ENCODE measurements at regions not wholly inside any gene's neighbourhood (a gene's known extent, or its start where the extent isn't known, plus 50 kb on each side); places are given as distances from the start of the nearest gene placed in this dataset.

DNA sequence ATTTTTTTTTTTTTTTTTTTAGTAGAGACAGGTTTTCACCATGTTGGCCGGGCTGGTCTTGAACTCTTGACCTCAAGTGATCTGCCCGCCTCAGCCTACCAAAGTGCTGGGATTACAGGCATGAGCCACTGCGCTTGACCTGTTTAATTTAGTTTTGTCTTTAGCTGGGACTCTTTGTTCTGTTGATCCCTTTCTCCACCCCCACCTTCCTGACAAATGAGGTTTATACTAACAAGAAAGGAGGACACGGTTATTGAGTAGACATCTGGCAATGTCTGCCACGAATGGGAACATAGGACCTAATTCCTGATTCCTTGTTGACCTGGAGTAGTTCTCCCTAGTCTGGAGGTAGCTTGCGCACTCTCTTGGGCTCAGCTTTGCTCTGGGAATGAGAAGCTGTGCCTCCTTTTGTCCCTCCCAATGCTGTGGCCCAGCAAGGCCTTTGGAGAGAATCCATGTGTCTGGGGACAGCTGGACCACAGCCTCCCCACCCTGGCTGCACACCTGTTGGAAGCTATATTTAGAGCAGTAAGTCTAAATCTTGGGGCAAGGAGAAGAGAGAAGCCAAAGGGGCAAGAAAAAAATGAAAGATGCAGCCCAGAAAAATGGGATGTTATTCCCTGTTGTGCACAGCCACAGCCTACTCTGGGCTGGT lies 53.2 kb upstream of the ADPGK start:
- H3K4me1 ChIP-seq (ENCODE audit: low read depth), result no peaks in the 10 kb centered on the region
- no peaks in the 10 kb centered on the region for H3K9me3 ChIP-seq (ENCODE audit: low read depth)
- no peaks in the 10 kb centered on the region for H3K36me3 ChIP-seq
- TF ChIP-seq CTCF (IDR thresholded peaks at IDR 0.05; ENCODE audit: low read depth, low read length), result no peak
- no peak overlapping the region for H3K4me3 ChIP-seq
- no peak overlapping the region for H3K27ac ChIP-seq
- H3K27me3 ChIP-seq, result no peaks in the 10 kb centered on the region
- DNase-seq (ENCODE audit: low read depth in 1 of 2, low spot score in 1 of 2), result no peak

DNA sequence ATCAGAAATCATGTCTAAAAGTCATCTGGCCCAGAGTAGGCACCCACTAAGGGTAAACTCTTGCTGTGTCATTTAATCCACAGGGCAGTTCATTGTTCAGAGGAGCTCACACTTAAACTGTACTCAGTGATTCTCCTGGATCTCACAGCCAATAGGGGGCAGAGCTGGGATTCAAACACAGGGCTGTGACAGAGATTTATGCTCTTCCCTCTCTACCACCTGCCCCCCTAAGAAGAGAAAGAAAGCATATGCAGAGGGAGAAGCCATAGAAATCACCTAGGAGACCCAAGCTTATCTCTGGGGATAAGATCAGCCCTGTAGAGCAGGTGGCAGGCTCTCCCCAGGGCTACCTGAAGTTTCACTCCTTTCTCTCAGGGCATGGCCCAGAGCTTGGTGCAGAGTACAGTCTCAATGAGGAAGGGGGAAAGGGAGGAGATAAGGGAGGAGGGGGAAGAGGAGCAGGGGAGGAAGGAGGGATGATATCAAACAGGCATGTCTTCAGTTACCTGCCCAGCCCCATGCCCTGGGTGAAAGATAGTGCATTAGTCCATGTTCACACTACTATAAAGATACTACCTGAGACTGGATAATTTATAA lies 51.8 kb upstream of the ADPGK start:
- Histone ChIP-seq H3K36me3 (no peaks in the 10 kb centered on the region), H3K9me3 (ENCODE audit: low read depth) (no peaks in the 10 kb centered on the region), H3K4me1 (ENCODE audit: low read depth) (no peaks in the 10 kb centered on the region), H3K27ac (no peak overlapping the region), H3K27me3 (no peaks in the 10 kb centered on the region), H3K4me3 (no peak overlapping the region)
- TF ChIP-seq CTCF (IDR thresholded peaks at IDR 0.05; ENCODE audit: low read depth, low read length), result peak; percentile 52
- peak; percentile 27 to 43 for DNase-seq (ENCODE audit: low read depth in 1 of 2, low spot score in 1 of 2)

DNA sequence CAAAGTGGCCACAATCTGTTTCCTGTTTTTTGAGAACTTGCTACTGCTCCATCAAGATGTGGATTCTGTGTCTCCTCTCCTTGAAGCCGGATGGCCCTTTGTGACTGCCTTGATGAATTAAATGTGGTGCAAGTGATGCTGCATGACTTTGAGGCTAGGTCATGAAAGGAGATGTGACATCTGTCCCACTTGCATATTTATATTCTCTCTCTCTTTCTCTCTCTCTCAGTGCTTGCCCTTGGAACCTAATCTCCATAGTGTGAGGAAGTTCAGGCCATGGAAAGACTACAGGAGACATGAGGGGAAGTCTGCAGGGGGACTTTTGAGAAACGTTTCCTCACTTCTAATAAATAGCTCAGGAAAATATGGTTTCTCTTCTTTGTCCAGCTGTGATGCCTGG lies 50.0 kb upstream of the ADPGK start:
- no peaks in the 10 kb centered on the region for H3K4me1 ChIP-seq (ENCODE audit: low read depth)
- no peak for TF ChIP-seq CTCF (IDR thresholded peaks at IDR 0.05; ENCODE audit: low read depth, low read length)
- H3K27ac ChIP-seq, result no peak overlapping the region
- no peaks in the 10 kb centered on the region for H3K36me3 ChIP-seq
- no peak for DNase-seq (ENCODE audit: low read depth in 1 of 2, low spot score in 1 of 2)
- no peaks in the 10 kb centered on the region for H3K9me3 ChIP-seq (ENCODE audit: low read depth)
- no peaks in the 10 kb centered on the region for H3K27me3 ChIP-seq
- H3K4me3 ChIP-seq, result no peak overlapping the region
